Right atrium auricular region (tissue), 2 donors: ENCODE measurements at regions not wholly inside any gene's neighbourhood (a gene's known extent, or its start where the extent isn't known, plus 50 kb on each side); places are given as distances from the start of the nearest gene placed in this dataset.

Experiments
- DNase-seq: peaks from one replicate; pipeline ENCODE4 v3.0.0-alpha.2; 2019; ENCODE audit warnings: low spot score
- H3K27ac ChIP-seq, 2 donors: fragments of 200-600 bp; sonication (generic); 1 replicate in 1 of 2; 2 replicates in 1 of 2; pipeline ENCODE4 v1.5.1; 2016 to 2019
- H3K27me3 ChIP-seq, 2 donors: fragments of 200-600 bp; sonication (generic); one replicate each; pipeline versions ENCODE4 v1.5.1 to v1.6.0; 2017 to 2019
- H3K36me3 ChIP-seq: fragments of 200-600 bp; sonication (generic); one replicate; pipeline ENCODE4 v1.5.1; 2016
- H3K4me1 ChIP-seq, 2 donors: fragments of 200-600 bp; sonication (generic); one replicate each; pipeline versions ENCODE4 v1.5.1 to v1.6.0; 2017 to 2019
- H3K4me3 ChIP-seq, 2 donors: fragments of 200-600 bp; sonication (generic); 1 replicate in 1 of 2; 2 replicates in 1 of 2; pipeline ENCODE4 v1.5.1; 2017 to 2019; ENCODE audit warnings: mild to moderate bottlenecking in 1 of 2, moderate library complexity in 1 of 2
- H3K9me3 ChIP-seq, 2 donors: fragments of 200-600 bp; sonication (generic); one replicate each; pipeline ENCODE4 v1.5.1; 2019
- CTCF ChIP-seq, 2 donors: fragments of 200-600 bp; sonication (generic); IDR thresholded peaks; one replicate each; pipeline ENCODE4 v1.5.1; 2019; ENCODE audit warnings: antibody characterized with exemption in 2 of 2

- Histone ChIP-seq H3K4me3 (no peak overlapping the region), H3K9me3 (no peaks in the 10 kb centered on the region), H3K27me3 (no peaks in the 10 kb centered on the region), H3K4me1 (no peaks in the 10 kb centered on the region), H3K36me3 (no peaks in the 10 kb centered on the region), H3K27ac (no peak overlapping the region)
- no peak for TF ChIP-seq CTCF (IDR thresholded peaks at IDR 0.05)
- DNase-seq = no peak
Observed at GRCh38 chr20:6618051-6618450, 149.4 kb upstream of the BMP2 start.

DNA sequence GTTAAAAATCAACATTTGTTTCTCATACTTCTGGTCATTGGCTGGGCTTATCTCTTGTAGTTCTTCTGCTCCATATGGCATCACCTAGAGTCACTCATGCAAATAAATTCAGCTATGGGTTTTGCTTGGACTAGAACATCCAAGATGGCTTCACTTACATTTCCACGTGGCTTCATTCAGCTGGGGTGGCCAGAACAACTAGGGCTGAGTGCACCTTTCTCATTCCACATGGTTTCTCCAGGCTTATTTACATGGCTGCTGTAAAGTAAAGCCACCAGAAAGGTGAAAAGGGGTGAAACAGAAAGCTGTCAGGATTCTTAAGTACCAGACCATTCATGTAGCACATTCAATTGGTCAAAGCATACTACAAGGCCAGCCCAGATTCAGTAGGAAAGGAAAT, 151.1 kb upstream of the BMP2 start:
- no peaks in the 10 kb centered on the region for H3K9me3 ChIP-seq
- no peaks in the 10 kb centered on the region for H3K27me3 ChIP-seq
- no peak overlapping the region for H3K4me3 ChIP-seq
- no peaks in the 10 kb centered on the region for H3K36me3 ChIP-seq
- no peak for TF ChIP-seq CTCF (IDR thresholded peaks at IDR 0.05)
- DNase-seq = no peak
- no peaks in the 10 kb centered on the region for H3K4me1 ChIP-seq
- H3K27ac ChIP-seq = no peak overlapping the region

DNA sequence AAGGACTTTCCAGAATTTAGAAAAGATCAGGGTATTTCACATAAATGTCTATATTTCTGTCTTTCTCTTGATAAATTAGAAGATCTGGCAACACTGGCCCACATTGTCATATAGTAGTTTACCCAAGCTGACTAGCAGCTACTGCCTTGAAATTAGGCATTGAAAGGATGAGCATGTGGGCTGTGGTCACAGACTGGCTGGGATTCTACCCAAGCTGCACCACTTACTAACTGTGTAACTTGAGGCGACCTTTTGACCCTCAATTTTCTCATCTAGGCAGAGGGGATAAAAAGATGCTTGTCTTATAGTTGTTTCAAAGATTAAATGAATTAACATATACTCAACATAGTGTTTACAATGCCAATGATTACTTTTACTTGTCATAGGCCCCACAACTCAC, 152.7 kb upstream of the BMP2 start:
- DNase-seq = no peak
- no peaks in the 10 kb centered on the region for H3K4me1 ChIP-seq
- H3K27ac ChIP-seq = no peak overlapping the region
- H3K9me3 ChIP-seq = no peaks in the 10 kb centered on the region
- no peak for TF ChIP-seq CTCF (IDR thresholded peaks at IDR 0.05)
- H3K27me3 ChIP-seq = no peaks in the 10 kb centered on the region
- H3K36me3 ChIP-seq = no peaks in the 10 kb centered on the region
- no peak overlapping the region for H3K4me3 ChIP-seq

DNA sequence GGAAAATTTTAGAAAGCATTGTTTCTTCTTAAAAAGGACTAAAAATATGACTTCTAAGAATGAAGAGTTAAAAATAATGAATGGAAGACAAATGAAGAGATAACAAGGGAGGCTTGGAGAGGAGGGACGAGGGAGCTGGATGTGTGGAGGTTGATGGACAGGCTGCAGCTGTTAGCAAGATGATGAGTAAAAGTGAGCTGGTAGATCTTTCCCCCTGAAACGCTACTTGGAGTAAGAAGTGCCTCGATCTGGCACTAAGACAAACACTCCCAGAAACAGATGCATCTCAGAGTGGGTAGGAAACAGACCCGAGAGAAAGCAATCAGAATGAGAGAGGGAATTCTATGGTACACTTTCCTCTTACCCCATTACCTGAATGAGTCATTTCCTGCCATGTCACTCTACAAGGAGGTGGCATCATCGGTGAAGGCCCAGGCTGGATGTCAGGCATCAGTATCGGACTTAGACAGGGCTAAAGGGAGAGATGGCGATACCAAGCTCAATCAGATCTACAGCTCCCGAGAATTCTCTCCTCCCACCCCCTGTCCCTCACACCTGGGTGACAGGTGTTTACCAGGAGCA, 154.1 kb upstream of the BMP2 start:
- Histone ChIP-seq H3K9me3 (no peaks in the 10 kb centered on the region), H3K4me1 (no peaks in the 10 kb centered on the region), H3K27me3 (no peaks in the 10 kb centered on the region), H3K36me3 (no peaks in the 10 kb centered on the region), H3K27ac (no peak overlapping the region), H3K4me3 (no peak overlapping the region)
- no peak for TF ChIP-seq CTCF (IDR thresholded peaks at IDR 0.05)
- no peak for DNase-seq

- Histone ChIP-seq H3K9me3 (no peaks in the 10 kb centered on the region), H3K4me1 (no peaks in the 10 kb centered on the region), H3K36me3 (no peaks in the 10 kb centered on the region), H3K27ac (no peak overlapping the region), H3K27me3 (no peaks in the 10 kb centered on the region), H3K4me3 (no peak overlapping the region)
- TF ChIP-seq CTCF (IDR thresholded peaks at IDR 0.05) = no peak
- DNase-seq = no peak
Observed at GRCh38 chr20:6612606-6612923, 154.9 kb upstream of the BMP2 start.

GRCh38 chr20:6611911-6612605, 155.4 kb upstream of the BMP2 start:
- H3K27me3 ChIP-seq = no peaks in the 10 kb centered on the region
- TF ChIP-seq CTCF (IDR thresholded peaks at IDR 0.05) = no peak
- no peak overlapping the region for H3K27ac ChIP-seq
- H3K36me3 ChIP-seq = no peaks in the 10 kb centered on the region
- H3K4me1 ChIP-seq = no peaks in the 10 kb centered on the region
- DNase-seq = no peak
- H3K4me3 ChIP-seq = no peak overlapping the region
- H3K9me3 ChIP-seq = no peaks in the 10 kb centered on the region
